Skeletal muscle satellite cell (primary cell): ENCODE measurements at regions not wholly inside any gene's neighbourhood (a gene's known extent, or its start where the extent isn't known, plus 50 kb on each side); places are given as distances from the start of the nearest gene placed in this dataset.

Experiments
- H3K27me3 ChIP-seq: 2 replicates; pipeline ENCODE4 v1.7.0; 2013; ENCODE audit warnings: low read length; ENCODE audit not compliant: control insufficient read depth, insufficient read depth
- H3K36me3 ChIP-seq: 2 replicates; pipeline ENCODE4 v1.7.0; 2013; ENCODE audit warnings: mild to moderate bottlenecking, control low read depth, low read length; ENCODE audit not compliant: insufficient read depth
- H3K4me1 ChIP-seq: 2 replicates; pipeline ENCODE4 v1.7.0; 2013; ENCODE audit warnings: low read length; ENCODE audit not compliant: control insufficient read depth, insufficient read depth
- H3K4me2 ChIP-seq: 2 replicates; pipeline ENCODE4 v1.7.0; 2013; ENCODE audit warnings: mild to moderate bottlenecking, low read length
- H3K4me3 ChIP-seq: 2 replicates; pipeline ENCODE4 v1.7.0; 2013; ENCODE audit warnings: low read length
- H3K9ac ChIP-seq: 2 replicates; pipeline ENCODE4 v1.7.0; 2013; ENCODE audit warnings: mild to moderate bottlenecking, low read depth, low read length, moderate library complexity
- H3K9me3 ChIP-seq: replicated peaks from 2 replicates; pipeline ENCODE4 v1.7.0; 2013; ENCODE audit warnings: mild to moderate bottlenecking, control low read depth, low read length

DNA sequence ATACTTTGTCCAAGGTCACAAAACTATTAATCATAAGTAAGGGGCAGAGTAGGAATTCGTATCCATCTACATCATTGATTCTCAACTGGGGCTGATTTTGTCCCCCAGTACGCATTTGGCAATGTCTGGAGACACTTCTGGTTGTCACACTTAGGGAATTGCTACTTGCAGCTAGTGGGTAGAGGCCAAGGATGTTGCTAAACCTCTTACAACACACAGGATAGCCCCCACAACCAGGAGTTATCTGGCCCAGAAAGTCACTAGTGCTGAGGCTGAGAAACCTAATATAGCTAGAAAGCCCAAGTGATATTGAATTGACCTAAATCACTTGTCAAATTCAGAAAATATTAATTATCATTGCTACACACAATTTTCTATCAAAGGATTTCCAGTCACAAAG, 120.4 kb upstream of the ABCA1 start:
- H3K9me3 ChIP-seq, result no peaks in the 10 kb centered on the region
- no peaks in the 10 kb centered on the region for H3K27me3 ChIP-seq
- H3K4me3 ChIP-seq, result no peak overlapping the region
- no peak overlapping the region for H3K4me2 ChIP-seq
- H3K9ac ChIP-seq, result no peak overlapping the region
- H3K36me3 ChIP-seq, result no peaks in the 10 kb centered on the region
- H3K4me1 ChIP-seq, result peaks cover 8% of the 10 kb centered on the region

DNA sequence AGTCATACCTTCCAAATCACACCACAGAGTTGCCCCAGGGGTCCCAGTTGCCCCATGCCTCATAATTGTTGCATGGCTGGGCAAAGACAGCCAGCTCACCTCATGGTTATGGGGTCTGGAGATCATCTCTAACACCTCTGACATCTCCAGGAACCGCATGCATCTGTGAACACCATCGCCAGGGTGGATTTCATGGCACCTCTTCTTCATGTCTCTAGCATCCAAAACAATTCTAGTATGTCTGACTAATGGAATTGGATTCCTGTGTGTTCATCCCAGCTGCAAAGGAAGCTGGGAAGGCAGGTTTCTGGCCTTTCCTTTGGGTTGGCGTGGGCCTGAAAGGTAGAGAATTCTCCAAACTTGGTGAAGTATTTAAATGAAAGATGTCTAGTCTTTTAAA, 122.3 kb upstream of the ABCA1 start:
- Histone ChIP-seq H3K36me3 (no peaks in the 10 kb centered on the region), H3K4me1 (peaks cover 24% of the 10 kb centered on the region), H3K27me3 (no peaks in the 10 kb centered on the region)

GRCh38 chr9:105051897-105052296, 123.9 kb upstream of the ABCA1 start:
- peaks cover 30% of the 10 kb centered on the region for H3K4me1 ChIP-seq
- H3K27me3 ChIP-seq, result no peaks in the 10 kb centered on the region
- no peak overlapping the region for H3K4me2 ChIP-seq
- no peak overlapping the region for H3K4me3 ChIP-seq
- H3K9ac ChIP-seq, result no peak overlapping the region
- no peaks in the 10 kb centered on the region for H3K9me3 ChIP-seq
- no peaks in the 10 kb centered on the region for H3K36me3 ChIP-seq

More for the DNA sequence above, 122.3 kb upstream of the ABCA1 start:
- Histone ChIP-seq H3K9me3 (no peaks in the 10 kb centered on the region), H3K9ac (no peak overlapping the region), H3K4me3 (no peak overlapping the region), H3K4me2 (no peak overlapping the region)

DNA sequence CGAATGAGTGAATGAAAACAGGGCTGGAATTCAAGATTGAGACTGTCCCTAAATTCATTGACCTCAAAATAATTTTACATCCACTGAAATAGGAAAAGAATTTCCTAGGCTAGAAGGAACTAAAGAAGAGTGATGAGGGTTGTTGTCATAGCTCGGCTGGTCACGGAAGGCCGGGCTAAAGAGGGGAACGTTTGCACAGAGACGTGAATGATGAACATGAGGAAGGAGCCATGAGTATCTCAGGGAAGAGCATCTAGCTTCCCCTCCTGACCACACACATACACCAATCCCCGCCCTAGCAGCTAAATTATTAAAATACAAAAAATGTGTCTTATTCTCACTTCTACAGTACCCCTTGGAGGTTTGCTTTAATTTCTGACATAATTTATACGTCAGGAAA, 124.4 kb upstream of the ABCA1 start:
- no peaks in the 10 kb centered on the region for H3K36me3 ChIP-seq
- no peak overlapping the region for H3K4me2 ChIP-seq
- H3K9me3 ChIP-seq, result no peaks in the 10 kb centered on the region
- H3K9ac ChIP-seq, result no peak overlapping the region
- no peaks in the 10 kb centered on the region for H3K27me3 ChIP-seq
- no peak overlapping the region for H3K4me3 ChIP-seq
- peaks cover 30% of the 10 kb centered on the region for H3K4me1 ChIP-seq

DNA sequence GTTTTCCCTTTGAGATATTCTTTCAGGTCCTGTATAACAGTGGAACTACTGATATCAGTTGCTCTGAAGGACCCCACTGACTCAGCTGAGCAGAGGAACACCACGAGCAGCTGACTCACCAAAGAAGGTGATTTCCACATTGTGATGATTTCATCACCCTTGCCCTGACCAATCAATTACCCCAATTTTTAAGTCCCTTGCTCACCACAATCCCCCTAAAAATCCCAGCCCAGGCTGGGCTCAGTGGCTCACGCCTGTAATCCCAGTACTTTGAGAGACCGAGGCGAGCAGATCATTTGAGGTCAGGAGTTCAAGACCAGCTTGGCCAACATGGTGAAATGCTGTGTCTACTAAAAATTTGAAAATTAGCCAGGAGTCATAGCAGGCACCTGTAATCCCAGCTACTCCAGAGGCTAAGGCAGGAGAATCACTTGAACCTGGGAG, 125.3 kb upstream of the ABCA1 start:
- Histone ChIP-seq H3K4me1 (peaks cover 30% of the 10 kb centered on the region), H3K4me3 (no peak overlapping the region), H3K27me3 (no peaks in the 10 kb centered on the region), H3K4me2 (no peak overlapping the region), H3K9me3 (no peaks in the 10 kb centered on the region), H3K9ac (no peak overlapping the region), H3K36me3 (no peaks in the 10 kb centered on the region)

GRCh38 chr9:105054491-105054890, 126.5 kb upstream of the ABCA1 start:
- Histone ChIP-seq H3K4me2 (peak overlapping the region; percentile 43), H3K27me3 (no peaks in the 10 kb centered on the region), H3K4me1 (peaks cover 30% of the 10 kb centered on the region), H3K4me3 (peak overlapping the region; percentile 9), H3K36me3 (no peaks in the 10 kb centered on the region), H3K9ac (no peak overlapping the region), H3K9me3 (no peaks in the 10 kb centered on the region)

GRCh38 chr9:105055917-105056316, 128.0 kb upstream of the ABCA1 start:
- H3K4me2 ChIP-seq, result no peak overlapping the region
- no peaks in the 10 kb centered on the region for H3K27me3 ChIP-seq
- H3K36me3 ChIP-seq, result no peaks in the 10 kb centered on the region
- no peak overlapping the region for H3K9ac ChIP-seq
- H3K4me3 ChIP-seq, result no peak overlapping the region
- H3K9me3 ChIP-seq, result no peaks in the 10 kb centered on the region
- peaks cover 30% of the 10 kb centered on the region for H3K4me1 ChIP-seq

- no peaks in the 10 kb centered on the region for H3K9me3 ChIP-seq
- H3K4me2 ChIP-seq, result no peak overlapping the region
- H3K9ac ChIP-seq, result no peak overlapping the region
- no peaks in the 10 kb centered on the region for H3K36me3 ChIP-seq
- peaks cover 35% of the 10 kb centered on the region for H3K4me1 ChIP-seq
- H3K27me3 ChIP-seq, result no peaks in the 10 kb centered on the region
- H3K4me3 ChIP-seq, result no peak overlapping the region
These were observed 129.6 kb upstream of the ABCA1 start for GRCh38 chr9:105057551-105057950.

DNA sequence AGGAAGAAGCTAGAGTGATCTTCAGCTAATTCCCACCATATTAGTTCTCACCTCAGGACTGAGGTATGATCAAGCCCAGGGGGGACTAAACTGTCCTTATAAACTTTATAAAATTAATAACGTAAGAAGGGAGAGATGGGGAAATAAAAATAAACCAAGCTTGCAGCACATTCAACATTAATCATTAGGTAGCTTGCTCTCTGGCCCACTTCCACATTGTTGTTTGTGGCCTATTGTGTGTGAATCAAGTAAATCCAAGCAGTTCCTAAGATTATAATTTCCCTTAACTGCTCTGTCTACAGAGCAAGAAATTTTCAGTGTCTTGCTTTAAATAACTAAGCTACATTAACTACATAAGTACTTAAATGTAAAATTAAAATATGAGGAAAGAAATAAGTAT, 131.3 kb upstream of the ABCA1 start:
- no peak overlapping the region for H3K4me2 ChIP-seq
- no peaks in the 10 kb centered on the region for H3K9me3 ChIP-seq
- H3K27me3 ChIP-seq, result no peaks in the 10 kb centered on the region
- peaks cover 31% of the 10 kb centered on the region for H3K4me1 ChIP-seq
- H3K36me3 ChIP-seq, result no peaks in the 10 kb centered on the region
- H3K9ac ChIP-seq, result no peak overlapping the region
- H3K4me3 ChIP-seq, result no peak overlapping the region

DNA sequence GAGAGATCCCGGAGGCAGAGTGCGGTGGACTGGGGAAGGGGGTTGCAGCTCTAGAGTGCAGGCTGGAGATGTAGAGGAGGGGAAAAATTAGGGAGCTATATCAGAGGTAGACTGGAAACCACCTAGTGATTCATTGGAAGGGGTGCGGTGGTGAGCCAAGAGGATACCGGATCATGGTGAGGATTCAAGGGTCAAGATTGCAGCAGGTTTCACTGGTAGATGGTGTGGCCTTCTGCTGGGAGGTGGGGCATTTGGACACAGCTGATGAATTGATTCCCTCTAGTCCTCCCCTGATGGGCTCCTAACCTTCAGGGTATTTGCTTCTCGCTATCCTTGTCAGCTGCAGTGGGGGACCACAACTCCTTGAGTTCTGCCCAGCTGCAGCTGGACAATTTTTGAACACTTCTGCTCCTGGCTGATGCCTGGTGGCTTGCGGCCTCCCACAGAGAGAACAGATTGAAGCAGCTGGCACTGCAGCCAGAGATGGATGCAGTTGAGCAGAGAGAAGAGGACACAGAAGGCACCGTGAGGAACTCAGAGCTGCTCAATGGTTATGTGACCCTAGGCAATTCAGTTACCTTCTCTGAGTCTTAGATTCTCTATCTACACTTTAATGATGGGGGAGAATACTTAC, 134.4 kb upstream of the ABCA1 start:
- Histone ChIP-seq H3K36me3 (no peaks in the 10 kb centered on the region), H3K4me3 (no peak overlapping the region), H3K9me3 (no peaks in the 10 kb centered on the region), H3K9ac (no peak overlapping the region), H3K27me3 (no peaks in the 10 kb centered on the region), H3K4me2 (no peak overlapping the region), H3K4me1 (peaks cover 31% of the 10 kb centered on the region)

GRCh38 chr9:105064248-105065097, 136.5 kb upstream of the ABCA1 start:
- Histone ChIP-seq H3K36me3 (no peaks in the 10 kb centered on the region), H3K9ac (peak overlapping the region; percentile 66), H3K4me3 (peak overlapping the region; percentile 10), H3K27me3 (no peaks in the 10 kb centered on the region), H3K4me2 (peak overlapping the region; percentile 54), H3K9me3 (peaks cover 5% of the 10 kb centered on the region), H3K4me1 (peaks cover 31% of the 10 kb centered on the region)
